ENCODE measurements at regions not wholly inside any gene's neighbourhood (a gene's known extent, or its start where the extent isn't known, plus 50 kb on each side); places are given as distances from the start of the nearest gene placed in this dataset.

- no peak for TF ChIP-seq PATZ1 (CRISPR knock-in tag; IDR thresholded peaks at IDR 0.05; ENCODE audit: borderline replicate concordance)
Measured at GRCh38 chr1:245086389-245086969, 68.3 kb upstream of the KIF26B start (continued).

GRCh38 chr1:245085508-245086095, 69.2 kb upstream of the KIF26B start:
- no peak overlapping the region for H3K4me2 ChIP-seq (ENCODE audit: insufficient read depth, low read length)
- POLR2A ChIA-PET, result no interaction called here
- in situ Hi-C loops (cut with MboI) (no loop called here), intact Hi-C loops (cut with micrococcal nuclease) (no loop called here)
- CTCF ChIA-PET (ENCODE audit: low intra/inter-chr PET ratio), result no interaction called here
- 69% methylated on average over 9 of the region's 9 CpGs for WGBS (ENCODE audit: insufficient coverage, low coverage, missing lambda C conversion rate)
- no peak overlapping the region for H2AFZ ChIP-seq (ENCODE audit: low read depth, low read length)
- no peaks in the 10 kb centered on the region for H3K36me3 ChIP-seq (ENCODE audit: control insufficient read depth, insufficient read depth, low read length)
- H3K9ac ChIP-seq (ENCODE audit: insufficient read depth in 1 of 2, low read depth in 2 of 2, low read length in 2 of 2), result no peak overlapping the region
- no peaks in the 10 kb centered on the region for H3K9me3 ChIP-seq (replicated peaks; ENCODE audit: control insufficient read depth, insufficient read depth, low read depth, low read length)
- no peaks in the 10 kb centered on the region for H3K27me3 ChIP-seq (ENCODE audit: control insufficient read depth in 2 of 2, insufficient read depth in 2 of 2, low read length in 2 of 2)
- no peaks in the 10 kb centered on the region for H3K79me2 ChIP-seq (ENCODE audit: control insufficient read depth, insufficient read depth, low read length)
- DNase-seq (ENCODE audit: extremely low read depth in 1 of 4, low spot score in 3 of 4) (no peak), FAIRE-seq (no peak), ATAC-seq (no peak)
- no peak overlapping the region for H3K27ac ChIP-seq (ENCODE audit: extremely low read depth, low read depth, low read length)
- no peak overlapping the region for H3K4me3 ChIP-seq
- no TSS peak for BruUV-seq (replicated peaks)
- H3K9me1 ChIP-seq (ENCODE audit: control insufficient read depth, insufficient read depth, low read length), result no peaks in the 10 kb centered on the region
- H4K20me1 ChIP-seq (replicated peaks; ENCODE audit: control insufficient read depth, insufficient read depth, low read length), result no peaks in the 10 kb centered on the region
- no peaks in the 10 kb centered on the region for H3K4me1 ChIP-seq (replicated peaks in 1 of 2; ENCODE audit: control insufficient read depth in 2 of 2, insufficient read depth in 2 of 2, low read length in 2 of 2)
- TF ChIP-seq NR1H2 (CRISPR knock-in tag; IDR thresholded peaks at IDR 0.05), result no peak
- TF ChIP-seq MXD1 (CRISPR knock-in tag; IDR thresholded peaks at IDR 0.05; ENCODE audit: borderline replicate concordance, poor library complexity, severe bottlenecking), result no peak
- TF ChIP-seq ZNF395 (CRISPR knock-in tag; IDR thresholded peaks at IDR 0.05), result no peak
- no peak for TF ChIP-seq ETV6 (IDR thresholded peaks at IDR 0.05; ENCODE audit: borderline replicate concordance in 1 of 2, low read depth in 2 of 2, low read length in 1 of 2)
- TF ChIP-seq ETV6 (CRISPR knock-in tag; IDR thresholded peaks at IDR 0.05; ENCODE audit: borderline replicate concordance), result no peak
- TF ChIP-seq DNMT1 (IDR thresholded peaks at IDR 0.05), result no peak
- no peak for TF ChIP-seq ZNF512 (tag; IDR thresholded peaks at IDR 0.05)
- no peak for TF ChIP-seq SIN3A (IDR thresholded peaks at IDR 0.05; ENCODE audit: borderline replicate concordance in 2 of 2, control insufficient read depth in 1 of 2, low read depth in 2 of 2, low read length in 2 of 2)
- no peak for TF ChIP-seq C11orf30 (IDR thresholded peaks at IDR 0.05; ENCODE audit: low read depth)
- no peak for TF ChIP-seq VEZF1 (CRISPR knock-in tag; IDR thresholded peaks at IDR 0.05)
- no peak for TF ChIP-seq KDM1A (IDR thresholded peaks at IDR 0.05)
- no peak for TF ChIP-seq CEBPB (tag; IDR thresholded peaks at IDR 0.05)

All from K562 (cell line).